NB4 (cell line): ENCODE measurements at regions not wholly inside any gene's neighbourhood (a gene's known extent, or its start where the extent isn't known, plus 50 kb on each side); places are given as distances from the start of the nearest gene placed in this dataset.

Experiments
- MYC ChIP-seq: IDR thresholded peaks from 2 replicates; pipeline ENCODE4 v1.6.1; 2011; ENCODE audit warnings: low read depth, low read length
- POLR2A ChIP-seq: IDR thresholded peaks from 2 replicates; pipeline ENCODE4 v1.6.1; 2011; ENCODE audit warnings: mild to moderate bottlenecking; ENCODE audit not compliant: insufficient read length; ENCODE audit errors: extremely low read depth
- TF ChIP-seq, protein P1 (sequence below): IDR thresholded peaks from one replicate; pipeline ENCODE4 v1.5.1; 2012; ENCODE audit warnings: low read depth, low read length
- TF ChIP-seq, protein P2 (sequence below): IDR thresholded peaks from 2 replicates; pipeline ENCODE4 v1.6.1; 2011; ENCODE audit warnings: low read depth, low read length

- TF ChIP-seq, protein P1, sequence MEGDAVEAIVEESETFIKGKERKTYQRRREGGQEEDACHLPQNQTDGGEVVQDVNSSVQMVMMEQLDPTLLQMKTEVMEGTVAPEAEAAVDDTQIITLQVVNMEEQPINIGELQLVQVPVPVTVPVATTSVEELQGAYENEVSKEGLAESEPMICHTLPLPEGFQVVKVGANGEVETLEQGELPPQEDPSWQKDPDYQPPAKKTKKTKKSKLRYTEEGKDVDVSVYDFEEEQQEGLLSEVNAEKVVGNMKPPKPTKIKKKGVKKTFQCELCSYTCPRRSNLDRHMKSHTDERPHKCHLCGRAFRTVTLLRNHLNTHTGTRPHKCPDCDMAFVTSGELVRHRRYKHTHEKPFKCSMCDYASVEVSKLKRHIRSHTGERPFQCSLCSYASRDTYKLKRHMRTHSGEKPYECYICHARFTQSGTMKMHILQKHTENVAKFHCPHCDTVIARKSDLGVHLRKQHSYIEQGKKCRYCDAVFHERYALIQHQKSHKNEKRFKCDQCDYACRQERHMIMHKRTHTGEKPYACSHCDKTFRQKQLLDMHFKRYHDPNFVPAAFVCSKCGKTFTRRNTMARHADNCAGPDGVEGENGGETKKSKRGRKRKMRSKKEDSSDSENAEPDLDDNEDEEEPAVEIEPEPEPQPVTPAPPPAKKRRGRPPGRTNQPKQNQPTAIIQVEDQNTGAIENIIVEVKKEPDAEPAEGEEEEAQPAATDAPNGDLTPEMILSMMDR, result no peak
- TF ChIP-seq MYC, result no peak
- no peak for TF ChIP-seq POLR2A
- TF ChIP-seq, protein P2, sequence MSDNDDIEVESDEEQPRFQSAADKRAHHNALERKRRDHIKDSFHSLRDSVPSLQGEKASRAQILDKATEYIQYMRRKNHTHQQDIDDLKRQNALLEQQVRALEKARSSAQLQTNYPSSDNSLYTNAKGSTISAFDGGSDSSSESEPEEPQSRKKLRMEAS, result no peak
Observed at GRCh38 chr2:58954880-58955385, 713.8 kb upstream of the FANCL start.
